Tibial nerve (tissue), 4 donors: ENCODE measurements at regions not wholly inside any gene's neighbourhood (a gene's known extent, or its start where the extent isn't known, plus 50 kb on each side); places are given as distances from the start of the nearest gene placed in this dataset.

Experiments
- EP300 ChIP-seq, 2 donors: sonication (generic); formaldehyde crosslinking; IDR thresholded peaks; one replicate each; pipeline ENCODE4 v1.6.1; 2017; ENCODE audit warnings: antibody characterized with exemption in 2 of 2, mild to moderate bottlenecking in 1 of 2
- POLR2A ChIP-seq, 2 donors: fragments of 450-650 bp; IDR thresholded peaks; one replicate each; pipeline ENCODE4 v1.6.1; 2017; ENCODE audit warnings: antibody characterized with exemption in 2 of 2, mild to moderate bottlenecking in 2 of 2, moderate library complexity in 2 of 2
- TF ChIP-seq, protein P1 (sequence below), 5 experiments: fragments of 200-600 bp in 3 of 5; fragments of 450-650 bp in 2 of 5; sonication (generic) in 3 of 5; IDR thresholded peaks; one replicate each; pipeline ENCODE4 v1.5.1; 2016 to 2019; ENCODE audit warnings: antibody characterized with exemption in 5 of 5, mild to moderate bottlenecking in 3 of 5, moderate library complexity in 2 of 5

- TF ChIP-seq, protein P1, sequence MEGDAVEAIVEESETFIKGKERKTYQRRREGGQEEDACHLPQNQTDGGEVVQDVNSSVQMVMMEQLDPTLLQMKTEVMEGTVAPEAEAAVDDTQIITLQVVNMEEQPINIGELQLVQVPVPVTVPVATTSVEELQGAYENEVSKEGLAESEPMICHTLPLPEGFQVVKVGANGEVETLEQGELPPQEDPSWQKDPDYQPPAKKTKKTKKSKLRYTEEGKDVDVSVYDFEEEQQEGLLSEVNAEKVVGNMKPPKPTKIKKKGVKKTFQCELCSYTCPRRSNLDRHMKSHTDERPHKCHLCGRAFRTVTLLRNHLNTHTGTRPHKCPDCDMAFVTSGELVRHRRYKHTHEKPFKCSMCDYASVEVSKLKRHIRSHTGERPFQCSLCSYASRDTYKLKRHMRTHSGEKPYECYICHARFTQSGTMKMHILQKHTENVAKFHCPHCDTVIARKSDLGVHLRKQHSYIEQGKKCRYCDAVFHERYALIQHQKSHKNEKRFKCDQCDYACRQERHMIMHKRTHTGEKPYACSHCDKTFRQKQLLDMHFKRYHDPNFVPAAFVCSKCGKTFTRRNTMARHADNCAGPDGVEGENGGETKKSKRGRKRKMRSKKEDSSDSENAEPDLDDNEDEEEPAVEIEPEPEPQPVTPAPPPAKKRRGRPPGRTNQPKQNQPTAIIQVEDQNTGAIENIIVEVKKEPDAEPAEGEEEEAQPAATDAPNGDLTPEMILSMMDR (IDR thresholded peaks at IDR 0.05): no peak
- TF ChIP-seq POLR2A (IDR thresholded peaks at IDR 0.05): no peak
- no peak for TF ChIP-seq EP300 (IDR thresholded peaks at IDR 0.05)
Measured at GRCh38 chr9:75197561-75197960, 109.2 kb downstream of the OSTF1 start.
